AG09319 (cell line): ENCODE measurements at regions not wholly inside any gene's neighbourhood (a gene's known extent, or its start where the extent isn't known, plus 50 kb on each side); places are given as distances from the start of the nearest gene placed in this dataset.
A peak's percentile ranks its signal among the peaks of the same experiment; 100 is the strongest.

ENCODE experiments used
- DNase-seq: peaks from one replicate; pipeline ENCODE4 v3.0.0-alpha.2; 2010; ENCODE audit warnings: low read depth; ENCODE audit errors: extremely low read depth
- CTCF ChIP-seq: IDR thresholded peaks from 2 replicates; pipeline ENCODE4 v1.5.1; 2011; ENCODE audit warnings: low read depth, mild to moderate bottlenecking, inconsistent platforms, low read length, moderate library complexity

DNA sequence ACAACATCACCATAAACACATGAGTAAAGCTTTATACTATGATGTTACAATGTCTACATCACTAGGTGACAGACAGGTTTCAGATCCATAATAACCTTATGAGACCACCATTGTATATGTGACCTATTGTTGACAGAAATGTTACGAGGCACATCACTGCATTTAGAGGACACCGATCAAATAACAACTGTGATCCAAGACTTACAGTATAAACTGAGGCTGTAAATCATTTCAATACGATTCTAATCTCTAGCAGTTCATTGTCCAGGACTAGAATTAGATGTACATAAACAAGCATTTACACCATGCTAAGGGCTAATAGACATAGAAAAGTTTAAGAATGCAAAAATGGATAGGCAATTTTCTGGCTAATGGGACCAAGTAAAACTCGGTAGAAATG lies 491.9 kb upstream of the ROBO1 start:
- TF ChIP-seq CTCF = no peak
- DNase-seq = no peak

GRCh38 chr3:80252113-80252512 lies 484.3 kb upstream of the ROBO1 start:
- no peak for DNase-seq
- no peak for TF ChIP-seq CTCF

DNA sequence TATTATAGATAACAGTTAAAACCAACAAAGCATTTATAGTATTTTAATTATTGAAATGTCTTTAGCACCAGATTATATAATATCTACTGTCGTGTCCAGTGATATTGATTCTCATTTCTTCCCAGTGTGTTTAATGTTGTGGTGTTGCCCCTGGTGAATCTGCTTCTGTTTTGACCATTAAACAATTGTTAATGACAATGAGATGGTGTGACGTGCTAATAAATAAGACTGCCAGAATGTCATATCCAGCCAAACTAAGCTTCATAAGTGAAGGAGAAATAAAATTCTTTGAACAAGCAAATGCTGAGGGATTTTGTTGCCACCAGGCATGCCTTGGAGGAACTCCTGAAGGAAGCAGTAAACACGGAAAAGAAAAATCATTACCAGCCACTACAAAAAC lies 480.0 kb upstream of the ROBO1 start:
- TF ChIP-seq CTCF = no peak

DNA sequence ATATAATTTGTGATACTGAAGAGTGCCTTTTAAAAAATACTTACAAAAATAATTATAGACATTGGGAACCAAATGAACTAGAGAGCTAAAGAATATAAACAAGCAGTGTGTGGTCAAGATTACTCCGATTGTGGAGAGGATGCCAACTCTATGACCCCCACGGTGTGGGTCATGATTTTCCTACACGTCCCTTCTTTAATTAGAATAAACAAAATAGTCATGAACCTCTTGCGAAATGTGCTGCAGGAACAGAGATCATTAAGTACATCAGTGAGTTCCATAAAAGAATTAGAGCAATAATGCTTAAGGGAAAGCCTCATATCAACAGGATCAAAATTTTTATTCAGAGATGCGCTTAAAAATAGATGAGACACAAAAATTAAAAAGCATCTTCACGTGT lies 476.6 kb upstream of the ROBO1 start:
- TF ChIP-seq CTCF = no peak
- DNase-seq = peak; percentile 14

More for the DNA sequence above, 480.0 kb upstream of the ROBO1 start:
- DNase-seq = no peak

DNA sequence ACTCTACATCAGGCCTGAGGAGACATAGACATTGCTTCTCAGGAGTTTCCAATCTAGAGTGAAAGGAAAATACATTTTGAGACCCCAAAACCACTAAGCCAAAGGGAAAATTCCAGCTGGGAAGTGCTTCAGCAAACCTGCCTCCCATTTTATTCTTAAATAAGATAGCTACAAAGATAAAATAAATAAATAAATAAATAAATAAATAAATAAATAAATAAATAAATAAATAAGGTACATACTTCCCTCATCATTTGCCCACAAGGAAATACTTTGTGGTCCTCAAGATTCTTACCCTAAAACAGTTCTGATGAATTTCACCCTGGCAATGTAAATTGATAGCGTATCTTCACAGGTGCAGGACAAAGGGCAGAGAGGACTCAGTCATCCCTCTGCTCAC lies 474.0 kb upstream of the ROBO1 start:
- no peak for TF ChIP-seq CTCF

GRCh38 chr3:80239301-80239700 lies 471.5 kb upstream of the ROBO1 start:
- no peak for TF ChIP-seq CTCF
- no peak for DNase-seq

More for the DNA sequence above, 474.0 kb upstream of the ROBO1 start:
- no peak for DNase-seq

- TF ChIP-seq CTCF = no peak
- no peak for DNase-seq
Measured at GRCh38 chr3:80238606-80239005, 470.8 kb upstream of the ROBO1 start.
